ENCODE measurements at regions not wholly inside any gene's neighbourhood (a gene's known extent, or its start where the extent isn't known, plus 50 kb on each side); places are given as distances from the start of the nearest gene placed in this dataset.

- TF ChIP-seq POLR2A (IDR thresholded peaks at IDR 0.05) (no peak), CTCF (IDR thresholded peaks at IDR 0.05 in 8 of 11, conservative IDR thresholded peaks at IDR 0.05 in 3 of 11) (no peak)
Observed at GRCh38 chr6:95489185-95489863, 88.0 kb upstream of the MANEA start.
